ENCODE measurements at regions not wholly inside any gene's neighbourhood (a gene's known extent, or its start where the extent isn't known, plus 50 kb on each side); places are given as distances from the start of the nearest gene placed in this dataset.
A peak's percentile ranks its signal among the peaks of the same experiment; 100 is the strongest.

- DNase-seq = no peak
Observed at GRCh38 chr2:8191427-8191826, 490.4 kb upstream of the ID2 start.

- no peak for DNase-seq
Observed at GRCh38 chr2:8193146-8193545, 488.7 kb upstream of the ID2 start.

- DNase-seq = peak; percentile 20 to 71
Observed at GRCh38 chr2:8193686-8194615, 487.9 kb upstream of the ID2 start.

GRCh38 chr2:8195784-8196183 lies 486.1 kb upstream of the ID2 start:
- no peak for DNase-seq

- DNase-seq = peak in 1 of 2 experiments; percentile 25
Observed at GRCh38 chr2:8196316-8196715, 485.5 kb upstream of the ID2 start.

GRCh38 chr2:8197101-8197500 lies 484.8 kb upstream of the ID2 start:
- DNase-seq = no peak

- no peak for DNase-seq
Observed at GRCh38 chr2:8197825-8198224, 484.0 kb upstream of the ID2 start.

GRCh38 chr2:8198766-8199382 lies 483.0 kb upstream of the ID2 start:
- DNase-seq = no peak

GRCh38 chr2:8202132-8202531 lies 479.7 kb upstream of the ID2 start:
- DNase-seq = peak in 1 of 2 experiments; percentile 27

- DNase-seq = no peak
Observed at GRCh38 chr2:8203364-8203763, 478.5 kb upstream of the ID2 start.

GRCh38 chr2:8204711-8205110 lies 477.1 kb upstream of the ID2 start:
- no peak for DNase-seq

GRCh38 chr2:8209494-8209893 lies 472.4 kb upstream of the ID2 start:
- DNase-seq = no peak

- no peak for DNase-seq
Observed at GRCh38 chr2:8211384-8211783, 470.5 kb upstream of the ID2 start.

GRCh38 chr2:8212239-8212638 lies 469.6 kb upstream of the ID2 start:
- no peak for DNase-seq

- DNase-seq = no peak
Observed at GRCh38 chr2:8214036-8214615, 467.7 kb upstream of the ID2 start.

GRCh38 chr2:8215159-8215863 lies 466.5 kb upstream of the ID2 start:
- DNase-seq = no peak

- no peak for DNase-seq
Observed at GRCh38 chr2:8215982-8216381, 465.9 kb upstream of the ID2 start.

GRCh38 chr2:8216397-8216796 lies 465.5 kb upstream of the ID2 start:
- no peak for DNase-seq

GRCh38 chr2:8217468-8218030 lies 464.3 kb upstream of the ID2 start:
- no peak for DNase-seq

- DNase-seq = no peak
Observed at GRCh38 chr2:8219096-8219495, 462.8 kb upstream of the ID2 start.

GRCh38 chr2:8219631-8220355 lies 462.1 kb upstream of the ID2 start:
- DNase-seq = no peak

- DNase-seq = no peak
Observed at GRCh38 chr2:8222979-8223694, 458.7 kb upstream of the ID2 start.
